Hepatocyte (in vitro differentiated cells): ENCODE measurements at regions not wholly inside any gene's neighbourhood (a gene's known extent, or its start where the extent isn't known, plus 50 kb on each side); places are given as distances from the start of the nearest gene placed in this dataset.

Experiments used
- EZH2 ChIP-seq: fragments of 200-600 bp; sonication (generic); IDR thresholded peaks from 2 replicates; pipeline ENCODE4 v1.6.1; 2016; ENCODE audit warnings: antibody characterized with exemption, mild to moderate bottlenecking, borderline replicate concordance
- EZH2phosphoT487 ChIP-seq: fragments of 200-600 bp; sonication (generic); IDR thresholded peaks from one replicate; pipeline ENCODE4 v1.6.1; 2018; ENCODE audit warnings: antibody characterized with exemption, mild to moderate bottlenecking, low read depth, moderate library complexity; ENCODE audit not compliant: unreplicated experiment, severe bottlenecking
- TF ChIP-seq, protein P1 (sequence below): fragments of 200-600 bp; sonication (generic); IDR thresholded peaks from 2 replicates; pipeline ENCODE4 v1.5.1; 2016; ENCODE audit warnings: antibody characterized with exemption, mild to moderate bottlenecking; ENCODE audit not compliant: poor library complexity

DNA sequence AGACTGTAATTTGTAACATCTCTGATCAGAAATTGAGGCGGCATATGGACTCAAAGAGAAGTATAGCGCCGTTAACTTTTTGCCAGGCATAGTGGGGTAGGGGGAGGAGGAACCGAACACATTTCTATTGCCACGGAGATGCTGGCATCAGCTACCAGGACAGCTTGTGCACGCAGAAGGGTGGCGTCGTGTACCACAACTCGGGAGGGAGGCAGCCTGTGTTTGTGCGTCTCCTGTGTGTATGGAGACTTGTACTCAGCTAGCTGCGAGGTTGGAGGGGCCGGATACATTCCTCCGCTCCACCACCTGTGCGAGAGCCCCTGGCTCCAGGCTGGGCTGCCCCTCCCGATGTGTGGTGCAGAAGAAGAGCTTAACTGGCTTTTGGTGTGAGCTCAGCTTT is 634.8 kb downstream of the TYW1 start:
- TF ChIP-seq, protein P1, sequence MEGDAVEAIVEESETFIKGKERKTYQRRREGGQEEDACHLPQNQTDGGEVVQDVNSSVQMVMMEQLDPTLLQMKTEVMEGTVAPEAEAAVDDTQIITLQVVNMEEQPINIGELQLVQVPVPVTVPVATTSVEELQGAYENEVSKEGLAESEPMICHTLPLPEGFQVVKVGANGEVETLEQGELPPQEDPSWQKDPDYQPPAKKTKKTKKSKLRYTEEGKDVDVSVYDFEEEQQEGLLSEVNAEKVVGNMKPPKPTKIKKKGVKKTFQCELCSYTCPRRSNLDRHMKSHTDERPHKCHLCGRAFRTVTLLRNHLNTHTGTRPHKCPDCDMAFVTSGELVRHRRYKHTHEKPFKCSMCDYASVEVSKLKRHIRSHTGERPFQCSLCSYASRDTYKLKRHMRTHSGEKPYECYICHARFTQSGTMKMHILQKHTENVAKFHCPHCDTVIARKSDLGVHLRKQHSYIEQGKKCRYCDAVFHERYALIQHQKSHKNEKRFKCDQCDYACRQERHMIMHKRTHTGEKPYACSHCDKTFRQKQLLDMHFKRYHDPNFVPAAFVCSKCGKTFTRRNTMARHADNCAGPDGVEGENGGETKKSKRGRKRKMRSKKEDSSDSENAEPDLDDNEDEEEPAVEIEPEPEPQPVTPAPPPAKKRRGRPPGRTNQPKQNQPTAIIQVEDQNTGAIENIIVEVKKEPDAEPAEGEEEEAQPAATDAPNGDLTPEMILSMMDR, result no peak
- TF ChIP-seq EZH2 (no peak), EZH2phosphoT487 (no peak)
